Right lobe of liver (tissue), 6 donors: ENCODE measurements at regions not wholly inside any gene's neighbourhood (a gene's known extent, or its start where the extent isn't known, plus 50 kb on each side); places are given as distances from the start of the nearest gene placed in this dataset.

ENCODE experiments used
- ATAC-seq, 4 donors: fragments of 200-7000 bp; cut with Tn5 transposase; one replicate each; pipeline ENCODE4 v1.9.1; 2020; ENCODE audit warnings: mild to moderate bottlenecking in 4 of 4, moderate library complexity in 4 of 4
- DNase-seq, 3 donors: peaks; one replicate each; pipeline ENCODE4 v3.0.0-alpha.2; 2020
- H3K27ac ChIP-seq, 3 donors: fragments of 200-600 bp; one replicate each; pipeline ENCODE4 v1.8.0; 2022
- H3K27me3 ChIP-seq, 2 donors: fragments of 200-600 bp; one replicate each; pipeline ENCODE4 v1.8.0; 2022
- H3K36me3 ChIP-seq, 4 donors: fragments of 200-600 bp; sonication (generic) in 1 of 4; one replicate each; pipeline versions ENCODE4 v1.5.1 to v1.8.0; 2017 to 2022; ENCODE audit warnings: control low read depth in 1 of 4
- H3K4me1 ChIP-seq, 4 donors: fragments of 200-600 bp; sonication (generic) in 1 of 4; one replicate each; pipeline versions ENCODE4 v1.5.1 to v1.8.0; 2017 to 2022; ENCODE audit warnings: control low read depth in 1 of 4
- H3K4me3 ChIP-seq, 3 donors: fragments of 200-600 bp; one replicate each; pipeline ENCODE4 v1.8.0; 2022
- H3K9me3 ChIP-seq, 4 donors: fragments of 200-600 bp; sonication (generic) in 1 of 4; one replicate each; pipeline versions ENCODE4 v1.5.1 to v1.8.0; 2017 to 2022; ENCODE audit warnings: control low read depth in 1 of 4
- CTCF ChIP-seq, 4 donors: fragments of 200-600 bp in 3 of 4; fragments of 450-650 bp in 1 of 4; IDR thresholded peaks; one replicate each; pipeline versions ENCODE4 v1.5.1 to v1.8.0; 2016 to 2022; ENCODE audit warnings: antibody characterized with exemption in 4 of 4, mild to moderate bottlenecking in 2 of 4
- POLR2A ChIP-seq: fragments of 450-650 bp; IDR thresholded peaks from one replicate; pipeline ENCODE4 v1.6.1; 2017; ENCODE audit warnings: antibody characterized with exemption, mild to moderate bottlenecking
- WGBS: methylation state at CpG from one replicate; pipeline ENCODE4 v1.1.6; 2018; ENCODE audit warnings: low coverage, low lambda C conversion rate; ENCODE audit not compliant: insufficient coverage; ENCODE audit errors: missing lambda C conversion rate; 5-methylcytosine and 5-hydroxymethylcytosine counted together
- intact Hi-C, 2 donors: fragments of 100-400 bp; cut with DNase I; formaldehyde crosslinking; loops; one replicate each; pipeline versions ENCODE4 v1.11.2 to v1.14.1; 2022
- donor health status: DM: no; HTN: yes; CAD: no.
- donor health status: DM: no; HTN: no; CAD: no.
- donor health status: DM: no; HTN: no; CAD: no.
- donor health status: DM: no; HTN: yes; CAD: no.
- donor health status: DM: no; HTN: yes; CAD: no.

GRCh38 chr18:52045946-52046675, 293.9 kb upstream of the DCC start:
- Histone ChIP-seq H3K4me1 (no peaks in the 10 kb centered on the region), H3K4me3 (no peak overlapping the region), H3K36me3 (no peaks in the 10 kb centered on the region), H3K27me3 (no peaks in the 10 kb centered on the region), H3K27ac (no peak overlapping the region), H3K9me3 (no peaks in the 10 kb centered on the region)
- no peak for ATAC-seq
- no peak for DNase-seq
- intact Hi-C loops, result no loop called here
- WGBS, result 61% methylated on average over 5 of the region's 5 CpGs
- TF ChIP-seq POLR2A, result no peak
- TF ChIP-seq CTCF (IDR thresholded peaks at IDR 0.05), result no peak

- no peak overlapping the region for H3K4me3 ChIP-seq
- DNase-seq, result no peak
- H3K27me3 ChIP-seq, result no peaks in the 10 kb centered on the region
- H3K9me3 ChIP-seq, result no peaks in the 10 kb centered on the region
- no peaks in the 10 kb centered on the region for H3K36me3 ChIP-seq
- no peak for ATAC-seq
- TF ChIP-seq CTCF (IDR thresholded peaks at IDR 0.05) (no peak), POLR2A (no peak)
- 58% methylated on average over 4 of the region's 4 CpGs for WGBS
- H3K27ac ChIP-seq, result no peak overlapping the region
- no peaks in the 10 kb centered on the region for H3K4me1 ChIP-seq
- intact Hi-C loops, result no loop called here
These were observed 293.2 kb upstream of the DCC start for GRCh38 chr18:52046842-52047241.

- Histone ChIP-seq H3K27ac (no peak overlapping the region), H3K9me3 (no peaks in the 10 kb centered on the region), H3K27me3 (no peaks in the 10 kb centered on the region), H3K4me1 (no peaks in the 10 kb centered on the region), H3K36me3 (no peaks in the 10 kb centered on the region), H3K4me3 (no peak overlapping the region)
- no peak for DNase-seq
- ATAC-seq, result no peak
- TF ChIP-seq POLR2A, result no peak
- intact Hi-C loops, result no loop called here
These were observed 285.7 kb upstream of the DCC start for GRCh38 chr18:52054324-52054723.

GRCh38 chr18:52060607-52061304, 279.2 kb upstream of the DCC start:
- 14% methylated on average over 4 of the region's 4 CpGs for WGBS

More at GRCh38 chr18:52060607-52061304, 279.2 kb upstream of the DCC start:
- intact Hi-C loops, result no loop called here
- ATAC-seq (no peak), DNase-seq (no peak)
- no peaks in the 10 kb centered on the region for H3K27me3 ChIP-seq
- H3K9me3 ChIP-seq, result no peaks in the 10 kb centered on the region
- no peak overlapping the region for H3K4me3 ChIP-seq
- no peaks in the 10 kb centered on the region for H3K4me1 ChIP-seq
- TF ChIP-seq POLR2A (no peak), CTCF (IDR thresholded peaks at IDR 0.05) (no peak)
- H3K36me3 ChIP-seq, result no peaks in the 10 kb centered on the region
- no peak overlapping the region for H3K27ac ChIP-seq
